ENCODE measurements at regions not wholly inside any gene's neighbourhood (a gene's known extent, or its start where the extent isn't known, plus 50 kb on each side); places are given as distances from the start of the nearest gene placed in this dataset.

DNA sequence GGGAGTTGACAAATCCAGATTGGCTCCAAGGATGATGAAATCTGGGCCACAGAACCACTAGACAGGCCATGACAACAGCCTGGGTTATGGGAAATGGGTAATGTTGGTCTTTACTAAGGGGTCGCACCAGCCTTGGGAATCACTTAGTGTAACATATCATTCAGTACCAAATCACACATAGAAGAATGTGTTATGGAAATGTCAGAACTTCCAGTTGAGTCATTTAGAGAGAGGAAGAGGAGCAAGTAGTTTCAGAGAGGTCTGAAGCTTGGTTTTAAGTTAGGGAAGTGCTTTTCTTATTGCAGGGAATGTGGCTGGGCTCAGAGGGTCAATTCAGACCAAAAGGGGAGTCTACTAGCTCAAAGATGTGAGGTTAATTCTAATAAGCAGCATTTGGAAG, 241.6 kb upstream of the ZPLD1 start:
- Histone ChIP-seq H3K36me3 (replicated peaks; ENCODE audit: insufficient read depth, low read length) (no peaks in the 10 kb centered on the region), H2AFZ (ENCODE audit: low read length) (no peak overlapping the region), H3K9me3 (replicated peaks; ENCODE audit: insufficient read depth, low read length) (no peaks in the 10 kb centered on the region), H3F3A (ENCODE audit: insufficient read depth, low read length) (no peaks in the 10 kb centered on the region), H3K9ac (ENCODE audit: low read length) (no peak overlapping the region), H4K20me1 (ENCODE audit: insufficient read depth, low read length) (no peaks in the 10 kb centered on the region), H3K27ac (ENCODE audit: low read length) (no peak overlapping the region), H3K4me1 (ENCODE audit: low read length) (no peaks in the 10 kb centered on the region), H3K79me2 (ENCODE audit: low read length) (no peaks in the 10 kb centered on the region), H3K9me2 (replicated peaks; ENCODE audit: insufficient read depth, low read length) (no peaks in the 10 kb centered on the region), H3K27me3 (replicated peaks; ENCODE audit: insufficient read depth, low read length) (no peaks in the 10 kb centered on the region), H3K4me3 (ENCODE audit: low read length) (no peak overlapping the region), H3K4me2 (ENCODE audit: low read depth, low read length) (no peak overlapping the region)
- no peak for DNase-seq
- TF ChIP-seq, protein P1, sequence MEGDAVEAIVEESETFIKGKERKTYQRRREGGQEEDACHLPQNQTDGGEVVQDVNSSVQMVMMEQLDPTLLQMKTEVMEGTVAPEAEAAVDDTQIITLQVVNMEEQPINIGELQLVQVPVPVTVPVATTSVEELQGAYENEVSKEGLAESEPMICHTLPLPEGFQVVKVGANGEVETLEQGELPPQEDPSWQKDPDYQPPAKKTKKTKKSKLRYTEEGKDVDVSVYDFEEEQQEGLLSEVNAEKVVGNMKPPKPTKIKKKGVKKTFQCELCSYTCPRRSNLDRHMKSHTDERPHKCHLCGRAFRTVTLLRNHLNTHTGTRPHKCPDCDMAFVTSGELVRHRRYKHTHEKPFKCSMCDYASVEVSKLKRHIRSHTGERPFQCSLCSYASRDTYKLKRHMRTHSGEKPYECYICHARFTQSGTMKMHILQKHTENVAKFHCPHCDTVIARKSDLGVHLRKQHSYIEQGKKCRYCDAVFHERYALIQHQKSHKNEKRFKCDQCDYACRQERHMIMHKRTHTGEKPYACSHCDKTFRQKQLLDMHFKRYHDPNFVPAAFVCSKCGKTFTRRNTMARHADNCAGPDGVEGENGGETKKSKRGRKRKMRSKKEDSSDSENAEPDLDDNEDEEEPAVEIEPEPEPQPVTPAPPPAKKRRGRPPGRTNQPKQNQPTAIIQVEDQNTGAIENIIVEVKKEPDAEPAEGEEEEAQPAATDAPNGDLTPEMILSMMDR (IDR thresholded peaks at IDR 0.05; ENCODE audit: low read length): no peak
- no peak for TF ChIP-seq EZH2 (optimal IDR thresholded peaks at IDR 0.05; ENCODE audit: low read depth, low read length)
- no peak for TF ChIP-seq EZH2phosphoT487 (IDR thresholded peaks at IDR 0.05; ENCODE audit: low read length)

DNA sequence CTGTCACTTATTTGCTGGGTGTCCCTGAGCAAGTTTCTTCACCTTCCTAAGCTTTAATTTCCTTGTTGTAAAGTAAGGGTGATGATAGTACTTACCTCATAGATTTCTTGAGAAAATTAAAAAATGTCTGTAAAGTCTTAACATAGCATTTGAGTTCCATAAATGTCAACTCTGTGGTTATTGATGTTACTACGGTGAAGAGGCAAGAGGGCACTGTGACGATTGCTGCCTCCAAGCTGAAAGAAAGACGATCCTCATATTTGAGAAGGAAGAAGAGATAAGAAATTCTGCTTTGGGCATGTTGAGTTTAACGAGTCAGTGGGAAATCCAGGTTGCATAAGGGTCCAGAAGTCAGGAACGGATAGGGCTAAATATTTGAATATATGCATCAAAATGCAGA, 240.8 kb upstream of the ZPLD1 start:
- Histone ChIP-seq H3K9me2 (replicated peaks; ENCODE audit: insufficient read depth, low read length) (no peaks in the 10 kb centered on the region), H4K20me1 (ENCODE audit: insufficient read depth, low read length) (no peaks in the 10 kb centered on the region), H3K9ac (ENCODE audit: low read length) (no peak overlapping the region), H3K79me2 (ENCODE audit: low read length) (no peaks in the 10 kb centered on the region), H3K4me2 (ENCODE audit: low read depth, low read length) (no peak overlapping the region), H3K9me3 (replicated peaks; ENCODE audit: insufficient read depth, low read length) (no peaks in the 10 kb centered on the region), H3K36me3 (replicated peaks; ENCODE audit: insufficient read depth, low read length) (no peaks in the 10 kb centered on the region), H3K27me3 (replicated peaks; ENCODE audit: insufficient read depth, low read length) (no peaks in the 10 kb centered on the region), H3K27ac (ENCODE audit: low read length) (no peak overlapping the region), H3K4me1 (ENCODE audit: low read length) (no peaks in the 10 kb centered on the region), H2AFZ (ENCODE audit: low read length) (no peak overlapping the region), H3F3A (ENCODE audit: insufficient read depth, low read length) (no peaks in the 10 kb centered on the region), H3K4me3 (ENCODE audit: low read length) (no peak overlapping the region)
- no peak for DNase-seq
- TF ChIP-seq, protein P1 (IDR thresholded peaks at IDR 0.05; ENCODE audit: low read length): no peak
- no peak for TF ChIP-seq EZH2phosphoT487 (IDR thresholded peaks at IDR 0.05; ENCODE audit: low read length)
- TF ChIP-seq EZH2 (optimal IDR thresholded peaks at IDR 0.05; ENCODE audit: low read depth, low read length): no peak

DNA sequence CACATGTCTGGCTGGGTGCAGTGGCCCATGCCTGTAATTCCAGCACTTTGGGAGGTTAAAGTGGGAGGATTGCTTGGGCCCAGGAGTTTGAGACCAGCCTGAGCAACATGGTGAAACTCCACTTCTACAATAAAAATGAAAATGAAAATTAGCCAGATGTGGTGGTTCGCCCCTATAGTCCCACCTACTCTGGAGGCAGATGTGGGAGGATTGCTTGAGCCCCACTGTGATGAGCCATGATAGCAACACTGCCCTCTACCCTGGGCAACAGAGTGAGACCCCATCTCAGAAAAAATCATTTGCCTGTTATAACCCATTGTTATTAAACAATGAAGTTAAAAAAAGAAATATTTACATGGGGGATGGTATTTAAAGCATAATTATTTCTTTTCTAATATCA, 240.1 kb upstream of the ZPLD1 start:
- H3K4me1 ChIP-seq (ENCODE audit: low read length): no peaks in the 10 kb centered on the region
- DNase-seq: no peak
- H3K9ac ChIP-seq (ENCODE audit: low read length): no peak overlapping the region
- H3K36me3 ChIP-seq (replicated peaks; ENCODE audit: insufficient read depth, low read length): no peaks in the 10 kb centered on the region
- H3K79me2 ChIP-seq (ENCODE audit: low read length): no peaks in the 10 kb centered on the region
- no peak overlapping the region for H2AFZ ChIP-seq (ENCODE audit: low read length)
- no peaks in the 10 kb centered on the region for H3F3A ChIP-seq (ENCODE audit: insufficient read depth, low read length)
- H3K4me3 ChIP-seq (ENCODE audit: low read length): no peak overlapping the region
- no peaks in the 10 kb centered on the region for H4K20me1 ChIP-seq (ENCODE audit: insufficient read depth, low read length)
- no peak overlapping the region for H3K4me2 ChIP-seq (ENCODE audit: low read depth, low read length)
- H3K9me3 ChIP-seq (replicated peaks; ENCODE audit: insufficient read depth, low read length): no peaks in the 10 kb centered on the region
- TF ChIP-seq EZH2phosphoT487 (IDR thresholded peaks at IDR 0.05; ENCODE audit: low read length): no peak
- TF ChIP-seq, protein P1 (IDR thresholded peaks at IDR 0.05; ENCODE audit: low read length): no peak
- TF ChIP-seq EZH2 (optimal IDR thresholded peaks at IDR 0.05; ENCODE audit: low read depth, low read length): no peak
- no peak overlapping the region; the same call in 1 of the 2 replicates for H3K27ac ChIP-seq (ENCODE audit: low read length)
- no peaks in the 10 kb centered on the region for H3K27me3 ChIP-seq (replicated peaks; ENCODE audit: insufficient read depth, low read length)
- no peaks in the 10 kb centered on the region for H3K9me2 ChIP-seq (replicated peaks; ENCODE audit: insufficient read depth, low read length)

Measured in MM.1S (cell line).